ENCODE measurements at regions not wholly inside any gene's neighbourhood (a gene's known extent, or its start where the extent isn't known, plus 50 kb on each side); places are given as distances from the start of the nearest gene placed in this dataset.

DNA sequence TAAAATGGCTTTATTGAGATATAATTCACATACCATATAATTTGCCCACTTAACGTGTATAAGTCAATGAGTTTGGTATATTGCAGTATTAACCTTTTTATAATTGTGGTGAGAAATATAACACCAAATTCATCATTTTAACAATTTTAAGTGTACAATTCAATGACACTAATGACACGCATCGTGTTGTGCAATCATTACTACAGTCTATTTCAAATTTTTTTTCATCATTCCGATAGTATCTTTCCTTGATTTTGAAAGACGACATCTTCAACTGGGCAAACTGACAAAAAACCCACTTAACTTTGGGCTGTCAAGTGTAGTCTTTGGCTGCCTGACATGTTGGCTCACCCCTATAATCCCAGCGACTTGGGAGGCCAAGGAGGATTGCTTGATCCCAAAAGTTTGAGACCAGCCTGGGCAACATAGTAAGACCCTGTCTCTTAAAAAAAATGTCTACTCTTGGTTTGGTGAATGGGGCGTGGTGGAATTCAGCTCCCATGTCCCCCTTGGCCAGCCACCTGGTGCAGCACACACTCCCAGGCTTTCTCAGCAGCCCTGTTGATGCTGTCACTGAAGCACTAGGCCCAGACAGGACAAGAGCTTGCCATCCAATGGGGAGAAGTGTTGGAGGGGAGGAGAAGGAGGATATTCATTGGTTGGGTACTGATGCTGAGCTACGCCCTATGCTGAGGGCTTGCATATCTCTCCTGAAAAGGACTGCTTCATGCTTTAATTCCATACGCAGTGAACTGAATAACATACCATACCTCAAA lies 150.5 kb downstream of the CD83 start:
- H3K4me3 ChIP-seq (ENCODE audit: low read depth in 2 of 2, low read length in 2 of 2), result no peak overlapping the region
- TF ChIP-seq, protein P1, sequence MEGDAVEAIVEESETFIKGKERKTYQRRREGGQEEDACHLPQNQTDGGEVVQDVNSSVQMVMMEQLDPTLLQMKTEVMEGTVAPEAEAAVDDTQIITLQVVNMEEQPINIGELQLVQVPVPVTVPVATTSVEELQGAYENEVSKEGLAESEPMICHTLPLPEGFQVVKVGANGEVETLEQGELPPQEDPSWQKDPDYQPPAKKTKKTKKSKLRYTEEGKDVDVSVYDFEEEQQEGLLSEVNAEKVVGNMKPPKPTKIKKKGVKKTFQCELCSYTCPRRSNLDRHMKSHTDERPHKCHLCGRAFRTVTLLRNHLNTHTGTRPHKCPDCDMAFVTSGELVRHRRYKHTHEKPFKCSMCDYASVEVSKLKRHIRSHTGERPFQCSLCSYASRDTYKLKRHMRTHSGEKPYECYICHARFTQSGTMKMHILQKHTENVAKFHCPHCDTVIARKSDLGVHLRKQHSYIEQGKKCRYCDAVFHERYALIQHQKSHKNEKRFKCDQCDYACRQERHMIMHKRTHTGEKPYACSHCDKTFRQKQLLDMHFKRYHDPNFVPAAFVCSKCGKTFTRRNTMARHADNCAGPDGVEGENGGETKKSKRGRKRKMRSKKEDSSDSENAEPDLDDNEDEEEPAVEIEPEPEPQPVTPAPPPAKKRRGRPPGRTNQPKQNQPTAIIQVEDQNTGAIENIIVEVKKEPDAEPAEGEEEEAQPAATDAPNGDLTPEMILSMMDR (IDR thresholded peaks at IDR 0.05), result no peak
- no peaks in the 10 kb centered on the region for H3K4me1 ChIP-seq (ENCODE audit: control insufficient read depth, insufficient read depth, low read length)
- ATAC-seq (no peak), DNase-seq (ENCODE audit: low read depth, low spot score) (no peak)
- ChIA-PET POLR2A (no interaction called here), CTCF (interaction anchor here (0.6 kb wide), 1 partner anchor 13 kb away, joined by 3 read pairs; no protein-coding TSS in a partner anchor)
- intact Hi-C loops (cut with micrococcal nuclease; ENCODE audit: unreplicated experiment) (no loop called here), in situ Hi-C loops (cut with HindIII; ENCODE audit: low pct_unique_long_range_greater_than_20kb, low sequenced_read_pairs) (no loop called here)
- H3K27ac ChIP-seq (ENCODE audit: low read length), result no peak overlapping the region
- H3K9me3 ChIP-seq (ENCODE audit: control insufficient read depth, insufficient read depth, low read depth, low read length), result peaks cover 12% of the 10 kb centered on the region
- no TSS peak for BruUV-seq (replicated peaks)
- H3K36me3 ChIP-seq (ENCODE audit: control insufficient read depth, insufficient read depth, low read length), result no peaks in the 10 kb centered on the region
- H3K27me3 ChIP-seq (ENCODE audit: control insufficient read depth, insufficient read depth, low read length), result no peaks in the 10 kb centered on the region

DNA sequence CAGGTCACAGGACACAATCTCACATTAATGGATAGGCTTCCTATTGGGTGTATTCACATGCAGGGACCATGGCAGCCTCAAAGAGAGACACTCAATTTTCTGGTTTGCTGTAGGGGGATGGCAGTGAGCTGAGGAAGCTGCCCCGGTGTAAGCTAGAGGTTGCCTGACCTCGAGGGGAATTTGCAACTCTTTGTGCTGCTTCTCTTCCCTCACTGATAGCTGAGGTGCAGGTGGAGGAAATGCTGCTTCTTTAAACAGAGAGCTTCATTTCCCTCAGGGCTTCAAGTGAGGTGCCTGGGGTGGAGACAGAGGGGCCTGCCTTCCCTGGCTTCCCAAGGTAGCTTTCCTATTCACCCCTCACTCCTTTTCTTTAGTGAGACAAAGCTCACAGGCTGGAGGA lies 151.9 kb downstream of the CD83 start:
- CTCF ChIA-PET, result no interaction called here

More for the DNA sequence above, 151.9 kb downstream of the CD83 start:
- Histone ChIP-seq H3K9me3 (ENCODE audit: control insufficient read depth, insufficient read depth, low read depth, low read length) (no peaks in the 10 kb centered on the region), H3K27me3 (ENCODE audit: control insufficient read depth, insufficient read depth, low read length) (no peaks in the 10 kb centered on the region), H3K4me3 (ENCODE audit: low read depth in 2 of 2, low read length in 2 of 2) (no peak overlapping the region), H3K36me3 (ENCODE audit: control insufficient read depth, insufficient read depth, low read length) (no peaks in the 10 kb centered on the region), H3K27ac (ENCODE audit: low read length) (no peak overlapping the region), H3K4me1 (ENCODE audit: control insufficient read depth, insufficient read depth, low read length) (no peaks in the 10 kb centered on the region)
- no TSS peak for BruUV-seq (replicated peaks)
- POLR2A ChIA-PET, result no interaction called here
- in situ Hi-C loops (cut with HindIII; ENCODE audit: low pct_unique_long_range_greater_than_20kb, low sequenced_read_pairs), result no loop called here
- TF ChIP-seq, protein P2, sequence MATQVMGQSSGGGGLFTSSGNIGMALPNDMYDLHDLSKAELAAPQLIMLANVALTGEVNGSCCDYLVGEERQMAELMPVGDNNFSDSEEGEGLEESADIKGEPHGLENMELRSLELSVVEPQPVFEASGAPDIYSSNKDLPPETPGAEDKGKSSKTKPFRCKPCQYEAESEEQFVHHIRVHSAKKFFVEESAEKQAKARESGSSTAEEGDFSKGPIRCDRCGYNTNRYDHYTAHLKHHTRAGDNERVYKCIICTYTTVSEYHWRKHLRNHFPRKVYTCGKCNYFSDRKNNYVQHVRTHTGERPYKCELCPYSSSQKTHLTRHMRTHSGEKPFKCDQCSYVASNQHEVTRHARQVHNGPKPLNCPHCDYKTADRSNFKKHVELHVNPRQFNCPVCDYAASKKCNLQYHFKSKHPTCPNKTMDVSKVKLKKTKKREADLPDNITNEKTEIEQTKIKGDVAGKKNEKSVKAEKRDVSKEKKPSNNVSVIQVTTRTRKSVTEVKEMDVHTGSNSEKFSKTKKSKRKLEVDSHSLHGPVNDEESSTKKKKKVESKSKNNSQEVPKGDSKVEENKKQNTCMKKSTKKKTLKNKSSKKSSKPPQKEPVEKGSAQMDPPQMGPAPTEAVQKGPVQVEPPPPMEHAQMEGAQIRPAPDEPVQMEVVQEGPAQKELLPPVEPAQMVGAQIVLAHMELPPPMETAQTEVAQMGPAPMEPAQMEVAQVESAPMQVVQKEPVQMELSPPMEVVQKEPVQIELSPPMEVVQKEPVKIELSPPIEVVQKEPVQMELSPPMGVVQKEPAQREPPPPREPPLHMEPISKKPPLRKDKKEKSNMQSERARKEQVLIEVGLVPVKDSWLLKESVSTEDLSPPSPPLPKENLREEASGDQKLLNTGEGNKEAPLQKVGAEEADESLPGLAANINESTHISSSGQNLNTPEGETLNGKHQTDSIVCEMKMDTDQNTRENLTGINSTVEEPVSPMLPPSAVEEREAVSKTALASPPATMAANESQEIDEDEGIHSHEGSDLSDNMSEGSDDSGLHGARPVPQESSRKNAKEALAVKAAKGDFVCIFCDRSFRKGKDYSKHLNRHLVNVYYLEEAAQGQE (IDR thresholded peaks at IDR 0.05; ENCODE audit: insufficient read depth in 1 of 2, low read depth in 2 of 2, low read length in 1 of 2), result no peak
- TF ChIP-seq POLR2AphosphoS5 (IDR thresholded peaks at IDR 0.05; ENCODE audit: low read depth, low read length) (no peak), TCF7L2 (IDR thresholded peaks at IDR 0.05; ENCODE audit: low read depth, low read length) (no peak), SIN3A (IDR thresholded peaks at IDR 0.05; ENCODE audit: borderline replicate concordance, insufficient read depth, low read depth, low read length) (no peak)
- TF ChIP-seq, protein P1 (IDR thresholded peaks at IDR 0.05), result no peak
- DNase-seq (ENCODE audit: low read depth, low spot score), result no peak
- no peak for ATAC-seq
- intact Hi-C loops (cut with micrococcal nuclease; ENCODE audit: unreplicated experiment), result no loop called here
